ENCODE measurements at regions not wholly inside any gene's neighbourhood (a gene's known extent, or its start where the extent isn't known, plus 50 kb on each side); places are given as distances from the start of the nearest gene placed in this dataset.

- no peaks in the 10 kb centered on the region for H3K4me1 Mint-ChIP-seq
- H3K27me3 Mint-ChIP-seq: no peaks in the 10 kb centered on the region
- no peaks in the 10 kb centered on the region for H3K9me3 Mint-ChIP-seq
- H3K36me3 Mint-ChIP-seq: no peaks in the 10 kb centered on the region
- H3K27ac Mint-ChIP-seq: no peak overlapping the region
- no peak for ATAC-seq (ENCODE audit: low read depth)
- DNase-seq: no peak
- H3K4me3 Mint-ChIP-seq: no peak overlapping the region
- POLR2A ChIA-PET: no interaction called here
Observed at GRCh38 chr4:95963456-95963855, 123.6 kb downstream of the PDHA2 start.

- Mint-ChIP-seq H3K9me3 (no peaks in the 10 kb centered on the region), H3K27me3 (peaks cover 4% of the 10 kb centered on the region), H3K36me3 (no peaks in the 10 kb centered on the region), H3K4me3 (no peak overlapping the region), H3K27ac (no peak overlapping the region), H3K4me1 (peaks cover 6% of the 10 kb centered on the region)
- DNase-seq (no peak), ATAC-seq (ENCODE audit: low read depth) (no peak)
- POLR2A ChIA-PET: no interaction called here
Observed at GRCh38 chr4:95979961-95980876, 140.3 kb downstream of the PDHA2 start.

GRCh38 chr4:95980877-95981360 lies 141.0 kb downstream of the PDHA2 start:
- ATAC-seq (ENCODE audit: low read depth) (no peak), DNase-seq (no peak)
- no peak overlapping the region for H3K4me3 Mint-ChIP-seq
- H3K27me3 Mint-ChIP-seq: peaks cover 4% of the 10 kb centered on the region
- H3K36me3 Mint-ChIP-seq: no peaks in the 10 kb centered on the region
- H3K4me1 Mint-ChIP-seq: peaks cover 6% of the 10 kb centered on the region
- no peak overlapping the region for H3K27ac Mint-ChIP-seq
- no peaks in the 10 kb centered on the region for H3K9me3 Mint-ChIP-seq
- POLR2A ChIA-PET: no interaction called here

GRCh38 chr4:95981591-95981990 lies 141.7 kb downstream of the PDHA2 start:
- H3K27ac Mint-ChIP-seq: no peak overlapping the region
- H3K9me3 Mint-ChIP-seq: no peaks in the 10 kb centered on the region
- peaks cover 4% of the 10 kb centered on the region for H3K27me3 Mint-ChIP-seq
- no peak overlapping the region for H3K4me3 Mint-ChIP-seq
- POLR2A ChIA-PET: no interaction called here
- no peaks in the 10 kb centered on the region for H3K36me3 Mint-ChIP-seq
- H3K4me1 Mint-ChIP-seq: peaks cover 6% of the 10 kb centered on the region
- no peak for DNase-seq
- no peak for ATAC-seq (ENCODE audit: low read depth)

GRCh38 chr4:95982516-95982915 lies 142.6 kb downstream of the PDHA2 start:
- Mint-ChIP-seq H3K27me3 (peaks cover 4% of the 10 kb centered on the region), H3K36me3 (no peaks in the 10 kb centered on the region), H3K4me3 (no peak overlapping the region), H3K9me3 (no peaks in the 10 kb centered on the region), H3K27ac (no peak overlapping the region), H3K4me1 (peaks cover 6% of the 10 kb centered on the region)
- POLR2A ChIA-PET: no interaction called here
- no peak for ATAC-seq (ENCODE audit: low read depth)
- no peak for DNase-seq

- Mint-ChIP-seq H3K4me3 (no peak overlapping the region), H3K27ac (no peak overlapping the region), H3K4me1 (peaks cover 6% of the 10 kb centered on the region), H3K36me3 (no peaks in the 10 kb centered on the region), H3K9me3 (no peaks in the 10 kb centered on the region), H3K27me3 (peaks cover 4% of the 10 kb centered on the region)
- POLR2A ChIA-PET: no interaction called here
- no peak for DNase-seq
- ATAC-seq (ENCODE audit: low read depth): no peak
Observed at GRCh38 chr4:95984081-95984480, 144.2 kb downstream of the PDHA2 start.

- Mint-ChIP-seq H3K4me3 (no peak overlapping the region), H3K36me3 (no peaks in the 10 kb centered on the region), H3K9me3 (no peaks in the 10 kb centered on the region), H3K27ac (no peak overlapping the region), H3K27me3 (peaks cover 4% of the 10 kb centered on the region), H3K4me1 (peaks cover 6% of the 10 kb centered on the region)
- ATAC-seq (ENCODE audit: low read depth): no peak
- POLR2A ChIA-PET: no interaction called here
- DNase-seq: no peak
Observed at GRCh38 chr4:95985051-95985450, 145.2 kb downstream of the PDHA2 start.

GRCh38 chr4:95985791-95986550 lies 146.1 kb downstream of the PDHA2 start:
- ATAC-seq (ENCODE audit: low read depth): no peak

GRCh38 chr4:95987851-95988250 lies 148.0 kb downstream of the PDHA2 start:
- no peak overlapping the region for H3K27ac Mint-ChIP-seq
- H3K4me1 Mint-ChIP-seq: peaks cover 6% of the 10 kb centered on the region
- POLR2A ChIA-PET: no interaction called here
- DNase-seq: no peak
- no peak for ATAC-seq (ENCODE audit: low read depth)
- H3K4me3 Mint-ChIP-seq: no peak overlapping the region
- H3K9me3 Mint-ChIP-seq: no peaks in the 10 kb centered on the region
- H3K36me3 Mint-ChIP-seq: no peaks in the 10 kb centered on the region
- H3K27me3 Mint-ChIP-seq: peaks cover 4% of the 10 kb centered on the region

More at GRCh38 chr4:95985791-95986550, 146.1 kb downstream of the PDHA2 start:
- Mint-ChIP-seq H3K36me3 (no peaks in the 10 kb centered on the region), H3K4me3 (no peak overlapping the region), H3K27ac (no peak overlapping the region), H3K27me3 (peaks cover 4% of the 10 kb centered on the region), H3K4me1 (peaks cover 6% of the 10 kb centered on the region), H3K9me3 (no peaks in the 10 kb centered on the region)
- no peak for DNase-seq
- POLR2A ChIA-PET: no interaction called here

- ATAC-seq (ENCODE audit: low read depth) (no peak), DNase-seq (no peak)
- H3K36me3 Mint-ChIP-seq: no peaks in the 10 kb centered on the region
- no peak overlapping the region for H3K4me3 Mint-ChIP-seq
- H3K27ac Mint-ChIP-seq: no peak overlapping the region
- H3K9me3 Mint-ChIP-seq: peaks cover 2% of the 10 kb centered on the region
- no peaks in the 10 kb centered on the region for H3K4me1 Mint-ChIP-seq
- POLR2A ChIA-PET: no interaction called here
- no peaks in the 10 kb centered on the region for H3K27me3 Mint-ChIP-seq
Observed at GRCh38 chr4:95998311-95998710, 158.4 kb downstream of the PDHA2 start.

GRCh38 chr4:96003951-96004740 lies 164.3 kb downstream of the PDHA2 start:
- Mint-ChIP-seq H3K27ac (no peak overlapping the region), H3K27me3 (no peaks in the 10 kb centered on the region), H3K9me3 (no peaks in the 10 kb centered on the region), H3K36me3 (no peaks in the 10 kb centered on the region), H3K4me1 (no peaks in the 10 kb centered on the region), H3K4me3 (no peak overlapping the region)
- ATAC-seq (ENCODE audit: low read depth) (no peak), DNase-seq (no peak)
- POLR2A ChIA-PET: no interaction called here

GRCh38 chr4:96009427-96010119 lies 169.7 kb downstream of the PDHA2 start:
- Mint-ChIP-seq H3K4me1 (no peaks in the 10 kb centered on the region), H3K27ac (no peak overlapping the region), H3K4me3 (no peak overlapping the region), H3K9me3 (no peaks in the 10 kb centered on the region), H3K27me3 (no peaks in the 10 kb centered on the region), H3K36me3 (no peaks in the 10 kb centered on the region)
- DNase-seq: no peak
- ATAC-seq (ENCODE audit: low read depth): no peak
- POLR2A ChIA-PET: no interaction called here

- no peak for DNase-seq
- H3K27ac Mint-ChIP-seq: no peak overlapping the region
- H3K27me3 Mint-ChIP-seq: no peaks in the 10 kb centered on the region
- no peaks in the 10 kb centered on the region for H3K36me3 Mint-ChIP-seq
- POLR2A ChIA-PET: no interaction called here
- no peak overlapping the region for H3K4me3 Mint-ChIP-seq
- no peaks in the 10 kb centered on the region for H3K4me1 Mint-ChIP-seq
- no peaks in the 10 kb centered on the region for H3K9me3 Mint-ChIP-seq
- no peak for ATAC-seq (ENCODE audit: low read depth)
Observed at GRCh38 chr4:96012687-96013086, 172.8 kb downstream of the PDHA2 start.

Measured in activated naive CD8-positive, alpha-beta T cell treated with anti-CD3 and anti-CD28 coated beads, Interleukin-2, amount 10 ng/mL, durations not matched to agents 7 days and 5 days (primary cell).